ENCODE measurements at regions not wholly inside any gene's neighbourhood (a gene's known extent, or its start where the extent isn't known, plus 50 kb on each side); places are given as distances from the start of the nearest gene placed in this dataset.
"Not testable (repeated sequence)": the region's sequence is repeated elsewhere in the genome, so short reads cannot be mapped to it uniquely, and the experiment has no call there.

DNA sequence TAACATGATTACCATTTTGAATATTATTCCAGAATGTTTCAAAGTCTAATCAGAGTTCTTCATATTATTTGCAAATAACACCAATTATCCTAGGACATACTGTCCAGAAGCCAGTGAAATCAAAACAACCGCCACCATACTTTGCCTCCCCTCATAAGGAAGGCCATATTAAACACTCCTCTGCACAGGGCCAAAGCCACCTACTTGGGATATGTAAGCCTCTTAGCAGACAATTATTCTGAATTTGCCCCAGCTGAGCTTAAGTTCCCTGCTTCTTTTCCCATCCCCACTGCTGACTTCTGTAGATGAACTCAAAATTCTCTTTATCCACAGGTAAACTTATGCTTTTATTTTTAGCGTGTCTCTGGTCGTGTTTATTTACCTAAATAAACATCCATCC is 374.0 kb downstream of the KIF2B start:
- no peak for DNase-seq (ENCODE audit: low spot score)
- Histone ChIP-seq H3K4me3 (replicated peaks in 1 of 3; ENCODE audit: insufficient read depth in 1 of 3, low read depth in 2 of 3, low read length in 3 of 3) (no peak overlapping the region), H2AFZ (ENCODE audit: low read length) (no peak overlapping the region), H3K27ac (ENCODE audit: extremely low read length, insufficient read depth, low read length) (no peak overlapping the region), H3K9ac (ENCODE audit: insufficient read depth, low read depth, low read length) (no peak overlapping the region), H3K79me2 (ENCODE audit: insufficient read depth, low read length) (no peaks in the 10 kb centered on the region), H3K36me3 (replicated peaks in 1 of 2; ENCODE audit: control insufficient read depth in 1 of 2, insufficient read depth in 2 of 2, low read length in 2 of 2) (no peaks in the 10 kb centered on the region), H3K27me3 (ENCODE audit: control insufficient read depth in 1 of 2, insufficient read depth in 2 of 2, low read length in 2 of 2) (no peaks in the 10 kb centered on the region), H3K9me3 (ENCODE audit: low read length) (peaks cover 51% of the 10 kb centered on the region), H3K4me1 (ENCODE audit: insufficient read depth, low read length) (no peaks in the 10 kb centered on the region), H3K4me2 (ENCODE audit: low read depth, low read length) (no peak overlapping the region), H4K20me1 (ENCODE audit: insufficient read depth, low read length) (no peaks in the 10 kb centered on the region)
- no peak for ATAC-seq
- BruUV-seq (replicated peaks), result no TSS peak
- TF ChIP-seq STAT5B (CRISPR knock-in tag; IDR thresholded peaks at IDR 0.05) (no peak), NR3C1 (CRISPR knock-in tag; IDR thresholded peaks at IDR 0.05) (no peak), BRD4 (CRISPR knock-in tag; IDR thresholded peaks at IDR 0.05) (no peak), ZNF446 (CRISPR knock-in tag; IDR thresholded peaks at IDR 0.05) (no peak), TEAD2 (CRISPR knock-in tag; IDR thresholded peaks at IDR 0.05) (no peak), TCF7L2 (IDR thresholded peaks at IDR 0.05; ENCODE audit: low read depth, low read length) (no peak), ZNF556 (CRISPR knock-in tag; IDR thresholded peaks at IDR 0.05; ENCODE audit: borderline replicate concordance) (no peak), MTF1 (CRISPR knock-in tag; IDR thresholded peaks at IDR 0.05) (no peak), MAFF (IDR thresholded peaks at IDR 0.05; ENCODE audit: low read depth, low read length) (no peak), ZNF550 (CRISPR knock-in tag; IDR thresholded peaks at IDR 0.05; ENCODE audit: borderline replicate concordance) (no peak), FOXP1 (IDR thresholded peaks at IDR 0.05) (no peak), FOXP1 (CRISPR knock-in tag; IDR thresholded peaks at IDR 0.05) (no peak)
- TF ChIP-seq, protein P1, sequence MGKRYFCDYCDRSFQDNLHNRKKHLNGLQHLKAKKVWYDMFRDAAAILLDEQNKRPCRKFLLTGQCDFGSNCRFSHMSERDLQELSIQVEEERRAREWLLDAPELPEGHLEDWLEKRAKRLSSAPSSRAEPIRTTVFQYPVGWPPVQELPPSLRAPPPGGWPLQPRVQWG (CRISPR knock-in tag; IDR thresholded peaks at IDR 0.05; ENCODE audit: borderline replicate concordance, low read depth), result no peak
- TF ChIP-seq, protein P2, sequence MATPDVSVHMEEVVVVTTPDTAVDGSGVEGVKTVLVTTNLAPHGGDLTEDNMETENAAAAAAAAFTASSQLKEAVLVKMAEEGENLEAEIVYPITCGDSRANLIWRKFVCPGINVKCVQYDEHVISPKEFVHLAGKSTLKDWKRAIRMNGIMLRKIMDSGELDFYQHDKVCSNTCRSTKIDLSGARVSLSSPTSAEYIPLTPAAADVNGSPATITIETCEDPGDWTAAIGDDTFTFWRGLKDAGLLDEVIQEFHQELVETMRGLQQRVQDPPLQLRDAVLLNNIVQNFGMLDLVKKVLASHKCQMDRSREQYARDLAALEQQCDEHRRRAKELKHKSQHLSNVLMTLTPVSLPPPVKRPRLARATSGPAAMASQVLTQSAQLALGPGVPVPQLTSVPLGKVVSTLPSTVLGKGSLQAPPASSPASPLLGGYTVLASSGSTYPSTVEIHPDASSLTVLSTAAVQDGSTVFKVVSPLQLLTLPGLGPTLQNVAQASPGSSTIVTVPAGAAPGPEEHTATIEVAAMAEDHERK (CRISPR knock-in tag; IDR thresholded peaks at IDR 0.05; ENCODE audit: low read depth), result no peak
- in situ Hi-C loops (cut with HindIII; ENCODE audit: extremely low pct_ligation_motif_present, low pct_unique_long_range_greater_than_20kb) (no loop called here), intact Hi-C loops (cut with micrococcal nuclease; ENCODE audit: unreplicated experiment) (no loop called here)
- CTCF ChIA-PET (ENCODE audit: low intra/inter-chr PET ratio, low total read pairs), result no interaction called here
- no peak for FAIRE-seq
- under 1% methylated on average over 3 of the region's 3 CpGs for WGBS (ENCODE audit: low lambda C conversion rate)
- POLR2A ChIA-PET, result no interaction called here

DNA sequence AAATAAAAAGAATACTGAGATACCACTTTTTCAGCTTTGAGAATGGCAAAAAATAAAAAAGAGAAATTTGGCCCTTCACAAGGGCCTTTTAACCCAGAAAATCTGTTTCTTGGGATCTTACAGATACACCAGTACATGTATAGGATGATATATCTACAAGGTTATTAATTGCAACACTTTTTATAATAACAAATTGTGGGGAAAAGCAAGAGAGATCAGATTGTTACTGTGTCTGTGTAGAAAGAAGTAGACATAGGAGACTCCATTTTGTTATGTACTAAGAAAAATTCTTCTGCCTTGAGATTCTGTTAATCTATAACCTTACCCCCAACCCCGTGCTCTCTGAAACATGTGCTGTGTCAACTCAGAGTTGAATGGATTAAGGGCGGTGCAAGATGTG is 378.7 kb downstream of the KIF2B start:
- H3K4me2 ChIP-seq (ENCODE audit: low read depth, low read length); BruUV-seq (replicated peaks); H3K27me3 ChIP-seq (ENCODE audit: control insufficient read depth in 1 of 2, insufficient read depth in 2 of 2, low read length in 2 of 2); H2AFZ ChIP-seq (ENCODE audit: low read length); POLR2A ChIA-PET; in situ Hi-C loops (cut with HindIII; ENCODE audit: extremely low pct_ligation_motif_present, low pct_unique_long_range_greater_than_20kb); DNase-seq (ENCODE audit: low spot score); H3K4me1 ChIP-seq (ENCODE audit: insufficient read depth, low read length); intact Hi-C loops (cut with micrococcal nuclease; ENCODE audit: unreplicated experiment); H3K9ac ChIP-seq (ENCODE audit: insufficient read depth, low read depth, low read length); H3K36me3 ChIP-seq (replicated peaks in 1 of 2; ENCODE audit: control insufficient read depth in 1 of 2, insufficient read depth in 2 of 2, low read length in 2 of 2); FAIRE-seq; ATAC-seq; CTCF ChIA-PET (ENCODE audit: low intra/inter-chr PET ratio, low total read pairs); H3K79me2 ChIP-seq (ENCODE audit: insufficient read depth, low read length); H3K4me3 ChIP-seq (replicated peaks in 1 of 3; ENCODE audit: insufficient read depth in 1 of 3, low read depth in 2 of 3, low read length in 3 of 3); H3K27ac ChIP-seq (ENCODE audit: extremely low read length, insufficient read depth, low read length); H4K20me1 ChIP-seq (ENCODE audit: insufficient read depth, low read length): not testable (repeated sequence)
- peaks cover 36% of the 10 kb centered on the region for H3K9me3 ChIP-seq (ENCODE audit: low read length)
- no CpG with 5 or more reads among the region's 2 CpGs for WGBS (ENCODE audit: low lambda C conversion rate)
